ENCODE measurements at regions not wholly inside any gene's neighbourhood (a gene's known extent, or its start where the extent isn't known, plus 50 kb on each side); places are given as distances from the start of the nearest gene placed in this dataset.
A peak's percentile ranks its signal among the peaks of the same experiment; 100 is the strongest.

- DNase-seq (ENCODE audit: low read depth in 2 of 2), result no peak
Observed at GRCh38 chr10:31081937-31082840, 50.5 kb upstream of the ZNF438 start.

- DNase-seq (ENCODE audit: low read depth in 2 of 2), result no peak
Observed at GRCh38 chr10:31083765-31084184, 52.1 kb upstream of the ZNF438 start.

- DNase-seq (ENCODE audit: low read depth in 2 of 2), result no peak
Observed at GRCh38 chr10:31087011-31087410, 55.3 kb upstream of the ZNF438 start.

- DNase-seq (ENCODE audit: low read depth in 2 of 2), result no peak
Observed at GRCh38 chr10:31087851-31088250, 56.2 kb upstream of the ZNF438 start.

GRCh38 chr10:31090894-31091607 lies 59.4 kb upstream of the ZNF438 start:
- no peak for DNase-seq (ENCODE audit: low read depth in 2 of 2)

- no peak for DNase-seq (ENCODE audit: low read depth in 2 of 2)
Observed at GRCh38 chr10:31095677-31096560, 64.3 kb upstream of the ZNF438 start.

GRCh38 chr10:31098046-31098445 lies 66.4 kb upstream of the ZNF438 start:
- no peak for DNase-seq (ENCODE audit: low read depth in 2 of 2)

GRCh38 chr10:31099094-31099493 lies 67.4 kb upstream of the ZNF438 start:
- no peak for DNase-seq (ENCODE audit: low read depth in 2 of 2)

GRCh38 chr10:31099664-31100063 lies 68.0 kb upstream of the ZNF438 start:
- DNase-seq (ENCODE audit: low read depth in 2 of 2), result no peak

GRCh38 chr10:31100115-31100601 lies 68.5 kb upstream of the ZNF438 start:
- DNase-seq (ENCODE audit: low read depth in 2 of 2), result no peak

- no peak for DNase-seq (ENCODE audit: low read depth in 2 of 2)
Observed at GRCh38 chr10:31100662-31101061, 69.0 kb upstream of the ZNF438 start.

GRCh38 chr10:31101123-31101522 lies 69.5 kb upstream of the ZNF438 start:
- peak in 1 of 2 experiments; percentile 23 for DNase-seq (ENCODE audit: low read depth in 2 of 2)

- DNase-seq (ENCODE audit: low read depth in 2 of 2), result no peak
Observed at GRCh38 chr10:31102421-31102820, 70.8 kb upstream of the ZNF438 start.

GRCh38 chr10:31103112-31103511 lies 71.4 kb upstream of the ZNF438 start:
- DNase-seq (ENCODE audit: low read depth in 2 of 2), result no peak

GRCh38 chr10:31112961-31113360 lies 81.3 kb upstream of the ZNF438 start:
- no peak for DNase-seq (ENCODE audit: low read depth in 2 of 2)

GRCh38 chr10:31116226-31116625 lies 84.6 kb upstream of the ZNF438 start:
- DNase-seq (ENCODE audit: low read depth in 2 of 2), result no peak

- DNase-seq (ENCODE audit: low read depth in 2 of 2), result peak in 1 of 2 experiments; percentile 41
Observed at GRCh38 chr10:31118556-31118955, 86.9 kb upstream of the ZNF438 start.

- DNase-seq (ENCODE audit: low read depth in 2 of 2), result no peak
Observed at GRCh38 chr10:31120392-31120791, 88.7 kb upstream of the ZNF438 start.

GRCh38 chr10:31120961-31121685 lies 89.5 kb upstream of the ZNF438 start:
- DNase-seq (ENCODE audit: low read depth in 2 of 2), result peak; percentile 66 to 70

GRCh38 chr10:31121757-31122577 lies 90.3 kb upstream of the ZNF438 start:
- peak; percentile 78 to 82 for DNase-seq (ENCODE audit: low read depth in 2 of 2)

Data from fibroblast of skin of left biceps (primary cell).